ENCODE measurements at regions not wholly inside any gene's neighbourhood (a gene's known extent, or its start where the extent isn't known, plus 50 kb on each side); places are given as distances from the start of the nearest gene placed in this dataset.
"Not testable (repeated sequence)": the region's sequence is repeated elsewhere in the genome, so short reads cannot be mapped to it uniquely, and the experiment has no call there.

DNA sequence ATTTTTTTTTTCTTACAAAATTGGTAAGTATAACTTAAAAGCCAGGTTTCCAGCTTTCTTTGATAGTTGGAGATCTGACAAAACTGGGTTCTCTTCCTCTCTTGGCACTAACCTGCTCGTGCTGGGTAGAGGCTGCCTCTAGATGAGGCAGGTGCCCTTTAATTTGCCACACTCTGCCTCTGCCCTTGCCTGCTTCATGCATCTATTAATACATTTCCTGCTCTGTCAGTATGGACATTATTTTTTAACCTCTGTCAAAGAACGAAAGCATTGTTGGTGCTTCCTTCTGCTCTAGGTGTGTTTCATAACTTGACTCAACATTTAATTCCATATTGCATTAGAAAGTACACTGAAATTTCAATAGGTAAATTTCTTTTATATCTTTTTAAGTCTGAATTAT is 490.7 kb upstream of the ZEB2 start:
- no peak for DNase-seq

DNA sequence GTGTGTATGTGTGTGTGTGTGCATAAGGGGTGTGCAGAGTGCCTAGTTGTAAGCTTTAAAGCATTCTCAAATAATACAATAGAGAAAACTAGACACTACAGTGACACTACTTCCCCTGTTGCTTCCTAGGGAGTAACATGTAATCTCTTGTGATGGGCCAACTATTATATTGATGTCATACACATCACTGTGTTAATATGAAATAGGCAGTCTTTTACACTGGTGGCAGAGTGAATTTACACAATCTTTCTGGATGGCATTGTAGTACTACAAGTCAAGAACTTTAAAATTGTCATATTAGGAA is 488.0 kb upstream of the ZEB2 start:
- no peak for DNase-seq

DNA sequence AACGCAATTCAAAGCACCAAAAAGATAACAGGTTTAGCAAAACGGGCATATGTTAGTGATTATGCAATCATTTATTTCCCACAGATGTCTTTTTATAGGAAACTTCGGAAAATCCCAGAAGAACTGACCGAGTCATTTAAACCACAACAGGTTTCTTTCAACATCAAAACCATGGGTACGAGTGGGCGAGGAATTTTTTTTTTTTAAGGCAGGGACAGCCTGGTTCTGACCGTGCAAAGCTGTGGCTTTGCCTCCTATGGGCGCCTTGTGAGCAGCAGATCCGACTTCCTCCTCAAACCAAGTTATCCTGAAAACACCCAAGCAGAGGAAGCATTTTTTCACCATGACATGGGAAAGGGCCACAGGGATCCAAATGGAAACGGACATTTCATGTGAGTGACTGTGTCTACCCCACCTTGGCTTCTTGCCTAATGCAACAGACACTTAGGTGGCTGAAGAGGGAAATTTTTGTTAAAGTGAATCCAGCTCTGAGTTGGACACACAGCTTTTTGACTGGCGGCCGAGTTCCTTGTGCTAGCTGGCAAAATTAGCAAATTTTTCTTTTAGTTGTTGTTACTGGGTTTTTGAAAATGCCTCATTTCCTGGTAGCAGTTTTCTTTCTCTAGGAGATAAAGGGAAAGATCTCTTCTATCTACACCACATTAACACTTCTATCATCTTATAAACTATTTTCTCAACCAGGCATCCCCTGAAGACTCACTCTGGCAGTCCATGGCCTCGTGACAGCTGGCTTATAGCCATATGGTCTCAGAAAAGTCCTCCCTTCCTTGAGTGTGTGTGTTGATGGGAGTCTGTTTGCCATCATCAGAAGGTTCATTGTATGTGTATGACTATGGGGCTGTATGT is 487.4 kb upstream of the ZEB2 start:
- DNase-seq: no peak

DNA sequence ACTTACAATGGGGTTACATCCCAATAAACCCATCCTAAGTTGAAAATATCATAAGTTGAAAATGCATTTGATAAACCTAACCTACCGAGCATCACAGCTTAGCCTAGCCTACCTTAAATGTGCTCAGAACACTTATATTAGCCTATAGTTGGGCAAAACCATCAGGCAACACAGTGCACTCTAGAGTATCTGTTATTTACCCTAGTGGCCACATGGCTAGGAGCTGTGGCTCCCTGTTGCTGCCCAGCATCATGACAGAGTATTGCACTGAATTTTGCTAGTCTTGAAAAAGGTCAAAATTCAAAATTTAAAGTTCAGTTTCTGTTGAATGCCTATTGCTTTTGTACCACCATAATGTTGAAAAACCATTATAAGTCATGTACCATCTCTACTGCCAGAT is 482.7 kb upstream of the ZEB2 start:
- DNase-seq: no peak

DNA sequence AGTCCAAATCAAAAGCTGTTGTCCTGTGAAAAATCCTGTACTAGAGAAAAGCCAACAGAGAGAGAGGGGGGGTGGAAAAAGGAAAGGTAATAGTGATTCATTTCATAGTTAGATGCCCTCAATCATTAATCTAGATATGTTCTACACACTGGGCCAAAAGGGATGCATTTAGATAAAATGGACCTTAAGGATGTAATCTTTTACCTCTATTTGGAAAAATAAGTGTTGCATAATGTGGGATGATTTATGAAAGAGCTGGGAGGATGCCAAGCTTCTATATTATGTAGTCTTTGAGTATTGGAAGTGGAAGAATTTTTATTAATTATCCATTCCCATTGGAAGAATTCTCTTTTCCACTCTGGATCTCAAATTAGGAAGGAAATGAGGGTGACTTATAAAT is 480.5 kb upstream of the ZEB2 start:
- no peak for DNase-seq

DNA sequence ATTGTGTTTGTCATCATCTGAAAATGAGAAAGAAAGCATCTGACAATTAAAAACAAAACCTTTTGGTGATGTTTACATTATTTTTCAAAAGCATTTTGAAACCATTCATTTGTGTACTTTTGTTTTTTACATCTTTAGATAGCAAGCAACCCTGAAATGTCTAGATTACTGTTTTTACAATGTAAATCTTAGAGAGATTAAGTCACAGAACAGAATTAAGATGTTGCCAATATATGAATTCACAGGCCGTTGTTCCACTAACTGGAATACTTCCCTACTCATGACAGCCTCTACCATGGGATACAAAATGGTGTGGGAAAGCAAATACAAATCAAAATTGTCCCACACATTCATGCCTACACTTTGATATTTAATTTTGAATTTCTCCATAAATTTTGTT is 480.0 kb upstream of the ZEB2 start:
- DNase-seq: no peak

DNA sequence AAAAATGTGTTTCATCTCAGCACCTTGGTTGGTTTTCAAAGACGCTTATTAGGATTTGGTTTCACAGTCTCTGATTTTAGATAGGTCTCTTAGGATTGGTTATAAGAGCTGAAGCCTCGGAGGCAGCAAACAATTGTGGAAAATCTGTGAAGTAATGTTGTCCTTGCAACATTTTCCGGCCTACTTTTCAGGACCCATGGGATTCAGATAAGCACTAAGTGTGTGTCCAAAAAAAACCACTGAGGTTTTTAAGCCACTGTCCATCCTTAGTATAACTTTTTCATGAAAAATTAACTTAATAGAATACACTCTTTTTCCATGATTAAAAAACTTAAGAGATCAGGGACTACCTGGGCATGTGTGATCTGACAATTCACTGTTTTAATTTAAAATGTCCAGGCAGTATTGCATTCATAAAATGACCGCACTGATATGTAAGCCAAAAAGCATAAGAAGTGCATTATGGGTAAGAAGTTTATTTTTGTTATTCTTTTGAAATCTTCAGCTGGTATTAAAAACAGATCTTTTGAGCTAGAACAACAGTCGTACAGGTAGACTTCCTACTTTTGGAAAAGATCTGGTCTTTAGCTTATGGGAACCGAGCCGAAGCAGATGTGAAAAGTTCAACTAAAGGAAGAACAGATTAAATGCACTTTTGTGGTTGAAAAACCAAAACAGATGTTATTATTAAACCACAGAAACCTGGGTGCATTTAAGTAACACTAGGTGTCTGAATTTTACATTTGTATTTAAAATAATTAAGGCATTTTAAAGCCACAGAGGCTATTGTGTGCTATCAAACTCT is 479.4 kb upstream of the ZEB2 start:
- DNase-seq: no peak

DNA sequence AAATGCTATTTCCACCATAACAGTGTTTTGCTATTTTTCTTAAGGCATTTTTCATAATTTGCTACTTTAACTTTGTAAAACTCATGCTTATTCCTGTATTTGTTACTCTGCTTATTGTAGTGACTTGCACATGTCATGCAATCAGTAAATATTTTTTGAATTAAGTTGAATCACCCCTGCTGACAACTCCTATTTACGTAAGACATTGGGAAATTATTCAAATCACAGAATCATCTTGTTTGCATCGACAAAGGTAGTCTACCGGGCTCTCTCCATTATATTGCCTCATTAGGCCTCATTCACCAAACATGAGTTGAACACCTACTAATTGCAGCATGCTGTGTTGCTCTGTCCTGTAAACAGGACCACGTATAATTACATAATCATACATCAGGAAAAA is 478.5 kb upstream of the ZEB2 start:
- DNase-seq: no peak

DNA sequence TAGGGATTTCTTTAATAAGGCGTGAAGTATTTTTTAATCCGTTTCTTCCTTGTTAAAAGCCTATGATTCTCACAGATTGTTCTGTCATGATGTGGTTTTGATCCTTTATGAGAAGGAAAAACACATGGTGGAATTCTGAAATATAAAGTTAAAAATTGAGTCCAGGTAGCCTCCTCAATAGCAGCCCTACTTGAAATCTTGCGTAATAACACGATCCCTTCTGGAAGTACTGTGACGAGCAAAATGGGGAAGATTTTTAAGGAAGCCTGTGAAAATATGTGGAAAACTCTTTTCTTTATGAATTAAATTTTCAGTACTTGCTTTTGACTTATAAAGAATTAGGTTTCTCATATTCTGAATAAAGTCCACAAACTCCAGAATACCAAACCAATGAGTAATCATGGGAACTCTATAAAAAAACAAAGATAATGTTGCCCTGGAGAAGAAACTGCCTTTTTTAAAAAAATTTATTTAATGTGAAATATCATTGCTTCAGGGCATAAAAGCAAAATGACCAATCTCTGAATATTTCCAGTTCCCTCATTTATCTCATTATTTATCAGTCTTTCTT is 476.4 kb upstream of the ZEB2 start:
- DNase-seq: no peak

DNA sequence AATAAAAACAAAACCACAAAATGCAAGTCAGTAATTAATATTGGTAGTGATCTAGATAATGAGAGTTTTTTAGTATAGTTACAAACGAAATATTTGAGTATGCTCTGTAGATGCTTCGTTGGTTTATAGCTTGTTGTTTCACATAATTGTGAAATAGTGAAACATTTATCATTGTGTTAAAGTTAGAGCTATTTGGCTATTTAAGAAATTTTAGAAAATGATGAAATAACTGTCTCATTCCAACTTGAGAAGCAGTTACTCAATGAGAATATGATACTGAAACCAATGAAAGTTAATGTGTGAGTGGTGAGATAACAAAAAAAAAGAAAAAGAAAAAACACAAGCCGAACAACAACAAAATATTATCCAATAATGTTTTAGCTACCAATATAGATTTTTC is 475.6 kb upstream of the ZEB2 start:
- no peak for DNase-seq

DNA sequence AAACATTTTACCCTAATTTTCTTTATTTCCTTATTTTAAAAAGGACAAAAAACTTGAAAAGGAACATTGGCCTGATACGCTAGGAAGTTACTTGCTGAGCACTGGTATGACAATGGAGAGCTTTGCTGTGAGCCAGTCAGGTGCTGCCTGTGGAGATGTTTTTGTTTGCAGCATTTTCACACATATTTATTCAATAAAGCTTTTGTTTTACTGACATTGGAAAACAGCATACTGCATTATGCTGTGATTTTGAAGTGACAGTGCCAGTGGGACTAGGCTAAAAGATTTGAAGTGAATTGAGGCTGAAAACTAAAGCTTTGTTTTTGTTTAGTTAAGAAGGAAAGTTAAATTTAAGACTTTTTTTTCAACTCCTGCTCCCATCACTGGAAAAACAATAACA is 470.7 kb upstream of the ZEB2 start:
- DNase-seq: no peak

DNA sequence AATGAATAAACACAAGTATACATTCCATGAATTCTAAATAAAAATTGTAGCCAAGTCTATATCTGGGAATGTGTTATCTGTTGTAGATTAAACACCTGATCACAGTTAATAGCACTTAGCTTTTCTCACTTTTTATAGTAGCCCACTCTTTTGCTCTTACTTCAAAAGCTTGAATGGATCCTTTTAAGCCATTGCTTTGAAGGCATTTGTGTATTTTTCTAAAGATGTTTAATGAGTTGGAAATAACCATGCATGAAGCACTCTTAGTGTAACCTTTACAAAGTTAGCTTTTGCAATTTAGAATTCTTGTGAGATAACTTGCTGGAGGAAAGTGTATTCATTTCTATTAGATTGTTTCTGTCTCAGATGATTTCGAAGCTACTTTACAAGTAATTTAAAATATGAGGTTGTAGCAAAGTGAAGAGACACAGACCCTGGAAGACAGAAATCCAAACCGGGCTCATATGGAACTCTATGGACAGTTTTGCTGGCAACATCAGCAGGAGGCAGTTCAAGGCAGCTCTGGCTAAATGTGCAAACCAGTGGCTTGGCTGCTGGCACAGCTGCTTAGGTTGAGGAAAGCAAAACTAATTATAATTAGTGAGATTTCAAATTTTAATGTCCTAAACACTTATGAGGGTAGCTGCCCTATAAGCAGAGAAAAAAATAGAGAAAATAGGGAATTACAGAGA is 469.8 kb upstream of the ZEB2 start:
- no peak for DNase-seq

DNA sequence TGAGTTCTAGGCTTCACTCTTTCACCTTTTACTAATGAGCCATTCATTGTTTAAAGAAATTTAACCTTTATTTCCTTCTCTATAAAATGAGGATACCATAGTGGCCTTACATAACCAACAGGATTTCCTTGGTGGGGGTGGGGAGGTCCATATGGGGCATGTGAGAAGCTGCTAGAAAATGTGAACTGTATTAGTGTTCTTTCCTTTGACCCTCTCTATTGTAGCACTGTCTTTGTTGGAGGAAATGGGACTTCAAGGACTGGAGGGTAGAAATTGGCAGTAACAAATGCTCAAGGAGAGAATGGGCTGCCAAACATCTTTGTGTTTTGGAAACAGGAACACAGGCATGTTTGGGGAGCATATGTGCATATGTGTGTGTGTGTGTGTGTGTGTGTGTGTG is 468.7 kb upstream of the ZEB2 start:
- DNase-seq: no peak

DNA sequence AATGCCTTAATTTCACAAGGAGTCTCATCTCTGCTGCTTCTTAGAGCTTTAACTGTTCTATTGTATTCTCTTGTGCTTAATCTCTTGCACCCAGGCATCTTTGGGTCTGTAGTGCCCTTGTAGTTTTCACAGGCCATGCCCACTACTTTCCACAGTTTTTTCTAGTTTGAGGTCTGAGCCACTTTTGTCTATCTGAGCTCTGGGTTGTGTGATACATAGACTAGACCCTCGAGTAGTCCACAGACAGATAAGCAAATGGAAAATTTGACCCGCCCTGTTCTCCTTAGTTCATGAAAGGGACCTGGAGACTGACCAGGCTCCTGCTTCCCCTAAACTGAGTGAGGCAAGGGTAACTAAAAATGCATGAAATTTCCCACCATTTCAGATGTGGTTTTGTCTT is 466.8 kb upstream of the ZEB2 start:
- DNase-seq: no peak

DNA sequence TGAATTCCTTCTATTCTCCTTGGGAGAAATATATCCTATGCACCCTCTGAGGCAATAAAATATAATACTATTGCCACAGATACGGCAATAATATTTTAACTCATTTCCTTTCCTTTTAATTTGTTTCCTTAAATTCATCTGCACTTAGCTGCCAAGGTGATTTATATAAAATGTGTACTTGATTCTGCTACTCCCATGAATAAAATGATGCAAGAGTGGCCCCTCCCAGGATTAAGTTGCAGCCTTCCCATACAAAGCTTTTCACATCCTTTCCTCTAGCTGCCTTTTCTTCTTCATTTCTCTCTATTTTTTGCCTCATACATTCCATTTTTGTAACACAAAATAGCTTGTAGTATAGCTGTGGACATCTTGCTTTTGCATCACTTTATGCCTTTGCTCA is 464.1 kb upstream of the ZEB2 start:
- DNase-seq: no peak

DNA sequence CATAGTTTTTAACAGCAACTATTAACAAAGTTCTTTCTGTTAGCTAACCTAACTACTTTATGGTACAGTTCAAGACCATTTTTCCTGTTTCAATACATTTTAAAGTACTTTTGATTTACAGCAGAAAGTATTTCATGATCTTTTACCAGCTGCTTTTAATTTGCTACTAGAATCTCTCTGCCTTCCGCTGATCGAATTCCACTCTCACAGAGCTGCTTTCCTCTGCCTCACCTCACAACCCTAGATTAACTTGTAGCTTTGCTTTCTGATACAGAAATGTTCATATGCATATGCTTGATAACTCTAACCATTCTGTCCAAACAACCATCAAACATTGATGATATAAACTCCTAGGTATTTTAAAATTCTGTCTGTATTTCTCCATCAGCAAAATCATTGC is 463.2 kb upstream of the ZEB2 start:
- DNase-seq: no peak

DNA sequence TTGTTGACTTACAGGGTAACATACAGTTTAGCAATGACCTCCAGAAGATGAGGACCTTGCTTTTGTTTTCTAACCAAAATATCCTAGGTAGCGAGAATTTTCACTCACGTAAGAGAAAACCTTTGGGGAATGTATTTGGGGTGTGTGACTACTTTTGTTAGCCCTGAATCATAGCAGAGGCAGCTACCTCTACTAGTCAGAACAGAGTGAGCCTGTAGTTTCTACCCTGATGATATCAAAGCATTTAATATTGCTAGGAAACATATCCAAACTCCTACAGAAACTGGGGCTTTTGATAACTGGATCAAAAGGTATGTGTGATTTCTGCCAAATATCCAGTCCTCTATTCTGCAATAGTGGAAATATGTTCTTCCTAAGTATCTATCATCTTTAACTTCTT is 462.6 kb upstream of the ZEB2 start:
- DNase-seq: no peak

DNA sequence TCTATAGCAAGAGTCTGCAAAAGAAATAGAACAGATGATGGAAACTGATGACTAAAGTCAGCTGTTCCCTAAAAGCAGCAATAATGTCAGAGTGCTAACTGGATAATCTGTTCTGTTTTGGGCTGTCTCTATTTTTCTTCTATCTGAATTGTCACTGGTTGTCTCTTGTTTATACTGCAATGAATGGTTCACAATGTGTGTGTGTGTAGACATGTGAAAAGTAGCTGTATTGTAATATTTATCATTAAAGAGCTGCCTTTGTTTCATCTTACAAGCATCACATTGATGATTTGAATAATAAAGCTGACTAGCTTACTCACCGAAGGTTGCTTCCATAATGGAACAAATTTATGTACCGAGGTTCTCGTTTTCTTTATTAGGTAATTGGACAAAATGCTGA is 456.0 kb upstream of the ZEB2 start:
- DNase-seq: no peak

DNA sequence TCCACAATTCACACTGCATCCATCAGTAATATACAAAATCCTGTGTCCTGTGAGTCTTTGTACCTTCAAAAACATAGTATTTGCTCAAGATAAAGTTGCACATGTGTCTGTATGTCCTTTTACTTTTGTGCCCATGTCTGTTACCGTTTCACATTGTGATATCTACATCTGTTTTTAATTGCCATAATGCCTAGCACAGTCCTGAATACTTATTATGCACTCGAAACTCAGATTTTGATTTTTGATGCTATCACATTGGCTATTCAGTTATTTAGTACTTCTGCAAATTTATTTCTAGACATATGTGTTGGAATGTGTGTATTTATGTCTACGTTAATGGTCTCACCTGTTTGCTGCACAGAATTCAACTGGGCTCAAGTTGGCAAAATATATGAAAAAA is 452.8 kb upstream of the ZEB2 start:
- DNase-seq: no peak

DNA sequence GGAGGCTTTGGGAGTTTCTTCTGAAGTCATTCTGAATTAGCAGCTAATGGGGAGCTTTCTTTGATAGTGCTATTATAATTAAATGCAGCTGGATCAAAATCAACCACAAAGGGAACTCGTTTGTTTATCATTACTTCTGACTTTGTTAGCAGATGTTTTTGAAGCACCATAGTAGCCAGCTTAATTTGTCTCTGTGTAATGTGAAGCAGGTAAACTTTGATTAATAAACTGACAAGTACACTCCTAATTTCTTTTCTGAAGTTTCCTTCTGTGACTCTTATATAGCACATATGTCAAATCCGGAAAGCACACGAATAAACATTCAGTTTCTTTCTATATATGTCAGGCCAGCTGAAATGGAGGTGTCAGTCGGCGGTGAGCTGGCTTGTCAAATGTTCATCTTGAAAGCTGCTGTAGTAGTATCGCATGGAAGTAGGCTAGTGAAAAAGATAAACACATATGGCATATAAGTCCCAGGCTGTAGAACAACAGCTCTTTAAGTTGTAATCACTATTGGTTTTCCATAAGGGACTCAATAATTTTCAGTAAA is 451.9 kb upstream of the ZEB2 start:
- no peak for DNase-seq

DNA sequence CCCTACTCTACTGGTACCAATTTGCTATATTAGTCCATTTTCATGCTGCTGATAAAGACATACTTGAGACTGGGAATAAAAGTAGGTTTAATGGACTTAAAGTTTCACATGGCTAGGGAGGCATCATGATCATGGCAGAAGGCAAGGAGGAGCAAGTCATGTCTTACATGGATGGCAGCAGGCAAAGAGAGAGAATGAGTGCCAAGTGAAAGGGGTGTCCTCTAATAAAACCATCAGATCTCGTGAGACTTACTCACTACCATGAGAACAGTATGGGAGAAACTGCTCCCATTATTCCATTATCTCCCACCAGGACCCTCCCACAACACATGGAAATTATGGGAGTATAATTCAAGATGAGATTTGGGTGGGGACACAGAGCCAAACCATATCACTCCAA is 450.5 kb upstream of the ZEB2 start:
- not testable (repeated sequence) for DNase-seq

DNA sequence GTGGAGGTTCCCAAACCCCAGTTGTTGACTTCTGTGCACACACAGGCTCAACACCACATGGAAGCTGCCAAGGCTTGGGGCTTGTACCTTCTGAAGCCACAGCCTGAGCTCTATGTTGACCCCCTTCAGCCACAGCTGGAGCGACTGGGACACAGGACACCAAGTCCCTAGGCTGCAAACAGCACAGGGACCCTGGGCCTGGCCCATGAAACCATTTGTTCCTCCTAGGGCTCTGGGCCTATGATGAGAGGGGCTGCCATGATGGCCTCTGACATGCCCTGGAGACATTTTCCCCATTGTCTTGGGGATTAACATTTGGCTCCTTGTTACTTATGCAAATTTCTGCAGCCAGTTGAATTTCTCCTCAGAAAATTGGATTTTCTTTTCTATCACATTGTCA is 449.6 kb upstream of the ZEB2 start:
- DNase-seq: not testable (repeated sequence)

DNA sequence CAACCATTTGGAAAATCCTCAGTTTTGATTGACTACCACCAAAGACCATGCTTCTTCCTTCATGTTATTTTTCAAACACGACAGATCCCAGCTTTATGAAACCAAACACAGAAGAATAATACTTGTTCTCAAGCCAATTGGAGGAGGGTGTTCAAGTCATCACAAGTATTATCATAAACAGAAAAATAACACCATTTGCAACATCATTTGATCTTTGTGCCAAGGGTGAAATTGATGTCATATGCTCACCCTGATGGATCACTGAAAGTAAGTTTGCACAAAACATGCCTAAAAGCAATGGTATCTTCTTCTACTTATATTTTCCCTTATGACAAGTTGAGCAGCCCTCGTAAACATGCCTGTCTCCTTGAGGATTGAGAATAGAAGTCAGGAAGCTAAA is 448.0 kb upstream of the ZEB2 start:
- DNase-seq: no peak
